H1 (cell line): ENCODE measurements at regions not wholly inside any gene's neighbourhood (a gene's known extent, or its start where the extent isn't known, plus 50 kb on each side); places are given as distances from the start of the nearest gene placed in this dataset.

ENCODE experiments used
- CTCF ChIA-PET: fragments of 300-600 bp; sonication (Branson Sonifier 250); formaldehyde crosslinking; loops from one replicate; lab custom pipeline; 2021; ENCODE audit not compliant: partially characterized antibody; lab: Charles Lee
- POLR2A ChIA-PET: fragments of 300-600 bp; sonication (Branson Sonifier 250); formaldehyde crosslinking; loops from one replicate; lab custom pipeline; 2021; ENCODE audit warnings: inconsistent platforms; ENCODE audit not compliant: partially characterized antibody; lab: Charles Lee
- DNase-seq, 2 experiments: peaks; one replicate each; pipeline versions ENCODE4 v3.0.0 to v3.0.0-alpha.2; 2010 to 2022; ENCODE audit warnings: low spot score in 2 of 2, low read depth in 1 of 2, mixed read lengths in 1 of 2
- FAIRE-seq: peaks from 2 replicates; lab custom pipeline; 2011; peaks lifted over from hg19 to GRCh38; lab: Jason Lieb, UNC
- H2AFZ ChIP-seq: 2 replicates; pipeline ENCODE4 v1.8.1; 2012; ENCODE audit warnings: low read length, inconsistent platforms
- H2AK5ac ChIP-seq: 2 replicates; pipeline ENCODE4 v1.6.1; 2013; ENCODE audit warnings: low read depth, low read length
- H2BK120ac ChIP-seq: replicated peaks from 2 replicates; pipeline ENCODE3; 2013; ENCODE audit warnings: low read depth, low read length, inconsistent platforms
- H2BK12ac ChIP-seq: 2 replicates; pipeline ENCODE4 v1.6.1; 2013; ENCODE audit warnings: low read depth, low read length
- H2BK15ac ChIP-seq: 2 replicates; pipeline ENCODE4 v1.6.1; 2013; ENCODE audit warnings: low read length
- H2BK20ac ChIP-seq: 2 replicates; pipeline ENCODE4 v1.6.1; 2013; ENCODE audit warnings: low read length
- H2BK5ac ChIP-seq: 2 replicates; pipeline ENCODE4 v1.6.1; 2013; ENCODE audit warnings: low read depth, low read length
- H3K14ac ChIP-seq: 2 replicates; pipeline ENCODE4 v1.6.1; 2013; ENCODE audit warnings: inconsistent platforms; ENCODE audit not compliant: insufficient read length
- H3K18ac ChIP-seq: 2 replicates; pipeline ENCODE4 v1.6.1; 2013; ENCODE audit warnings: low read length; ENCODE audit errors: extremely low read depth
- H3K23ac ChIP-seq: 2 replicates; pipeline ENCODE4 v1.6.1; 2013; ENCODE audit warnings: inconsistent platforms; ENCODE audit not compliant: insufficient read length
- H3K23me2 ChIP-seq: 2 replicates; pipeline ENCODE4 v1.6.1; 2013; ENCODE audit warnings: low read depth, low read length
- H3K27ac ChIP-seq: 2 replicates; pipeline ENCODE4 v1.6.1; 2011; ENCODE audit warnings: low read depth, low read length, inconsistent platforms
- H3K27me3 ChIP-seq, 4 experiments: replicated peaks in 1 of 4; 1 replicate in 1 of 4; 2 replicates in 3 of 4; pipeline versions ENCODE4 v1.6.1 to v1.8.1; 2011 to 2013; ENCODE audit warnings: low read length in 3 of 4, mild to moderate bottlenecking in 3 of 4, inconsistent platforms in 2 of 4, mixed read lengths in 2 of 4, moderate library complexity in 1 of 4; ENCODE audit not compliant: control insufficient read depth in 3 of 4, insufficient read depth in 3 of 4; ENCODE audit errors: extremely low read depth in 1 of 4
- H3K36me3 ChIP-seq, 4 experiments: 2 replicates each; pipeline versions ENCODE4 v1.6.1 to v1.8.1; 2011 to 2013; ENCODE audit warnings: mild to moderate bottlenecking in 4 of 4, low read length in 3 of 4, moderate library complexity in 2 of 4, control low read depth in 1 of 4, inconsistent platforms in 1 of 4; ENCODE audit not compliant: insufficient read depth in 4 of 4, control insufficient read depth in 2 of 4
- H3K4ac ChIP-seq: replicated peaks from 2 replicates; pipeline ENCODE3; 2013; ENCODE audit warnings: low read length, low read depth, mixed read lengths, inconsistent platforms; ENCODE audit not compliant: insufficient read length
- H3K4me1 ChIP-seq, 4 experiments: replicated peaks in 1 of 4; 1 replicate in 1 of 4; 2 replicates in 3 of 4; pipeline versions ENCODE4 v1.6.1 to v1.8.1; 2011 to 2013; ENCODE audit warnings: low read length in 3 of 4, inconsistent platforms in 2 of 4, mixed read lengths in 1 of 4; ENCODE audit not compliant: insufficient read depth in 4 of 4, control insufficient read depth in 3 of 4
- H3K4me2 ChIP-seq, 2 experiments: 2 replicates each; pipeline versions ENCODE4 v1.6.1 to v1.8.1; 2011 to 2013; ENCODE audit warnings: low read depth in 2 of 2, low read length in 2 of 2, control low read depth in 1 of 2, inconsistent platforms in 1 of 2, mild to moderate bottlenecking in 1 of 2; ENCODE audit not compliant: insufficient read depth in 1 of 2
- H3K4me3 ChIP-seq, 4 experiments: fragments of 200-600, 300-600 bp in 1 of 4; sonication (generic), shearing (Covaris generic), sonication (Bioruptor Twin) in 1 of 4; 2 replicates each; pipeline versions ENCODE4 v1.5.1 to v1.8.1; 2011 to 2016; ENCODE audit warnings: low read length in 4 of 4, low read depth in 3 of 4, control low read depth in 2 of 4, inconsistent platforms in 2 of 4, mild to moderate bottlenecking in 2 of 4, mixed read lengths in 1 of 4, moderate library complexity in 1 of 4; ENCODE audit not compliant: insufficient read depth in 2 of 4; ENCODE audit errors: extremely low read depth in 1 of 4
- H3K56ac ChIP-seq: replicated peaks from 2 replicates; pipeline ENCODE3; 2013; ENCODE audit warnings: low read depth, mild to moderate bottlenecking, mixed read lengths, low read length, inconsistent platforms; ENCODE audit not compliant: insufficient read length
- H3K79me1 ChIP-seq: 2 replicates; pipeline ENCODE4 v1.6.1; 2013; ENCODE audit warnings: low read depth, low read length, control low read depth
- H3K79me2 ChIP-seq, 2 experiments: 2 replicates each; pipeline versions ENCODE4 v1.6.1 to v1.8.1; 2012 to 2013; ENCODE audit warnings: low read length in 2 of 2, mild to moderate bottlenecking in 2 of 2, inconsistent platforms in 1 of 2; ENCODE audit not compliant: insufficient read depth in 2 of 2, control insufficient read depth in 1 of 2
- H3K9ac ChIP-seq, 4 experiments: replicated peaks in 1 of 4; 1 replicate in 1 of 4; 2 replicates in 3 of 4; pipeline versions ENCODE4 v1.6.1 to v1.8.1; 2011 to 2013; ENCODE audit warnings: low read depth in 3 of 4, low read length in 3 of 4, control low read depth in 2 of 4, mild to moderate bottlenecking in 2 of 4, moderate library complexity in 2 of 4, inconsistent platforms in 1 of 4; ENCODE audit errors: extremely low read depth in 1 of 4
- H3K9me3 ChIP-seq, 2 experiments: 2 replicates each; pipeline versions ENCODE4 v1.6.1 to v1.8.1; 2012 to 2013; ENCODE audit warnings: mild to moderate bottlenecking in 2 of 2, moderate library complexity in 2 of 2, control low read depth in 1 of 2, inconsistent platforms in 1 of 2, low read depth in 1 of 2, low read length in 1 of 2, mixed read lengths in 1 of 2; ENCODE audit not compliant: insufficient read depth in 2 of 2
- H4K20me1 ChIP-seq, 2 experiments: replicated peaks in 1 of 2; 2 replicates each; pipeline versions ENCODE3 to v1.8.1; 2011 to 2013; ENCODE audit warnings: inconsistent platforms in 2 of 2, low read length in 2 of 2, mild to moderate bottlenecking in 1 of 2; ENCODE audit not compliant: insufficient read depth in 2 of 2, control insufficient read depth in 1 of 2
- H4K5ac ChIP-seq: 2 replicates; pipeline ENCODE4 v1.6.1; 2013; ENCODE audit warnings: low read length, low read depth, mixed read lengths, inconsistent platforms; ENCODE audit not compliant: insufficient read length
- H4K8ac ChIP-seq: 2 replicates; pipeline ENCODE4 v1.8.0; 2013; ENCODE audit warnings: mild to moderate bottlenecking, moderate library complexity, low read length, inconsistent platforms; ENCODE audit not compliant: insufficient read depth; ENCODE audit errors: extremely low read depth
- H4K91ac ChIP-seq: replicated peaks from 2 replicates; pipeline ENCODE3; 2013; ENCODE audit warnings: low read length, mixed read lengths, inconsistent platforms; ENCODE audit not compliant: insufficient read length
- CHD2 ChIP-seq: IDR thresholded peaks from 2 replicates; pipeline ENCODE4 v1.6.1; 2012; ENCODE audit warnings: low read length, improper control_type of control experiment
- CREB1 ChIP-seq: IDR thresholded peaks from 2 replicates; pipeline ENCODE4 v1.6.1; 2012; ENCODE audit warnings: inconsistent platforms
- EGR1 ChIP-seq: IDR thresholded peaks from 2 replicates; pipeline ENCODE4 v1.6.1; 2011; ENCODE audit warnings: low read depth, low read length, borderline replicate concordance
- EZH2 ChIP-seq: fragments of 200-600 bp; sonication (generic); IDR thresholded peaks from 2 replicates; pipeline ENCODE4 v1.7.1; 2012; ENCODE audit warnings: low read depth, mild to moderate bottlenecking, moderate library complexity, low read length, inconsistent platforms; ENCODE audit not compliant: severe bottlenecking
- KDM1A ChIP-seq: fragments of 200-600, 300-600 bp; sonication (generic); IDR thresholded peaks from 2 replicates; pipeline ENCODE4 v1.7.1; 2016; ENCODE audit warnings: mild to moderate bottlenecking, low read length, borderline replicate concordance
- KDM4A ChIP-seq: IDR thresholded peaks from one replicate; pipeline ENCODE4 v1.7.1; 2012; ENCODE audit warnings: low read depth, mild to moderate bottlenecking, moderate library complexity, low read length, inconsistent platforms; ENCODE audit not compliant: severe bottlenecking
- POLR2A ChIP-seq, 2 experiments: IDR thresholded peaks; 1 replicate in 1 of 2; 2 replicates in 1 of 2; pipeline ENCODE4 v1.6.1; 2011; ENCODE audit warnings: low read depth in 2 of 2, low read length in 2 of 2, mild to moderate bottlenecking in 2 of 2; ENCODE audit errors: control extremely low read depth in 1 of 2
- POLR2AphosphoS5 ChIP-seq: IDR thresholded peaks from 2 replicates; pipeline ENCODE4 v1.6.1; 2011; ENCODE audit warnings: low read depth, low read length
- RAD21 ChIP-seq, 2 experiments: IDR thresholded peaks in 1 of 2; conservative IDR thresholded peaks in 1 of 2; 2 replicates each; pipeline ENCODE4 v1.6.1; 2011; ENCODE audit warnings: low read depth in 2 of 2, low read length in 2 of 2, improper control_type of control experiment in 1 of 2, inconsistent platforms in 1 of 2, mild to moderate bottlenecking in 1 of 2, moderate library complexity in 1 of 2
- RXRA ChIP-seq: IDR thresholded peaks from 2 replicates; pipeline ENCODE4 v1.6.1; 2011; ENCODE audit warnings: low read depth, mild to moderate bottlenecking, low read length, moderate library complexity; ENCODE audit not compliant: insufficient read depth
- SIRT6 ChIP-seq: IDR thresholded peaks from one replicate; pipeline ENCODE4 v1.7.1; 2012; ENCODE audit warnings: low read length, inconsistent platforms
- SP1 ChIP-seq: IDR thresholded peaks from 2 replicates; pipeline ENCODE4 v1.6.1; 2011; ENCODE audit warnings: low read depth, low read length
- TAF1 ChIP-seq: IDR thresholded peaks from 2 replicates; pipeline ENCODE4 v1.6.1; 2011; ENCODE audit warnings: mild to moderate bottlenecking, low read depth, low read length
- YY1 ChIP-seq: IDR thresholded peaks from 2 replicates; pipeline ENCODE4 v1.6.1; 2011; ENCODE audit warnings: low read depth, mild to moderate bottlenecking, low read length
- WGBS, 2 experiments: shearing (Covaris generic) in 1 of 2; methylation state at CpG; one replicate each; pipeline versions ENCODE4 v1.1.6 to v1.1.7; 2013 to 2015; ENCODE audit warnings: low lambda C conversion rate in 2 of 2, mixed read lengths in 2 of 2, inconsistent platforms in 1 of 2, low coverage in 1 of 2, missing lambda C conversion rate in 1 of 2; ENCODE audit not compliant: insufficient replicate concordance in 2 of 2, insufficient coverage in 1 of 2, insufficient read length in 1 of 2; ENCODE audit errors: extremely low coverage in 1 of 2, missing lambda C conversion rate in 1 of 2; 5-methylcytosine and 5-hydroxymethylcytosine counted together
- TF ChIP-seq, protein P1 (sequence below): IDR thresholded peaks from 2 replicates; pipeline ENCODE4 v1.6.1; 2011; ENCODE audit warnings: low read length, improper control_type of control experiment

DNA sequence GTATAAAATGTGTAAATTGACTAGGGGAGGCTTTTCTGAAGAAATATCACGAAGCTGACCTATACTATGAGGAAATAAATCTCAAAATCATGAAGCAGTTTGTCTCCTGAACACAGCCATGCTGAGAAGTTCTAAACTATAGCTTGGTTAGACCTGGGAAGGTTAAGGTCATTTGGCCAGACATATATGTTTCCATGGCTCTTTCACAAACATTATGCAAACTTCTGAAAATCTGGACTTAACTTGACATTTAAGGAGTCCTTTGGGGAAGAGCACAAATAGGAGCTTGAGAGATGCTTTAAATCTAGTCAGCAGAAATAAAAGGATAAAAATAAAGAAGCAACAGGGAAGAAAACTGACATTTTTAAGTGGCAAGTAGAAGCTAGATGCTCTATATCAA is 115.9 kb upstream of the MEOX2 start:
- CTCF ChIA-PET = interaction anchor here (1.2 kb wide), 1 partner anchor 11 kb away, joined by 3 read pairs; no protein-coding TSS in a partner anchor
- Histone ChIP-seq H2BK120ac (no peak overlapping the region), H3K79me1 (no peaks in the 10 kb centered on the region), H2BK5ac (no peak overlapping the region), H3K27ac (no peak overlapping the region), H2AK5ac (no peak overlapping the region), H3K18ac (no peak overlapping the region), H3K4me2 (no peak overlapping the region), H4K91ac (no peak overlapping the region), H3K36me3 (no peaks in the 10 kb centered on the region), H3K14ac (no peak overlapping the region), H3K4me1 (no peaks in the 10 kb centered on the region), H2BK12ac (no peak overlapping the region), H2BK15ac (no peak overlapping the region), H3K9ac (no peak overlapping the region), H4K8ac (no peak overlapping the region), H3K23me2 (no peaks in the 10 kb centered on the region), H3K79me2 (no peaks in the 10 kb centered on the region), H2AFZ (no peak overlapping the region), H3K56ac (no peak overlapping the region), H4K5ac (no peak overlapping the region), H4K20me1 (no peaks in the 10 kb centered on the region), H2BK20ac (no peak overlapping the region), H3K27me3 (no peaks in the 10 kb centered on the region), H3K4me3 (no peak overlapping the region), H3K4ac (no peak overlapping the region), H3K9me3 (no peaks in the 10 kb centered on the region), H3K23ac (no peak overlapping the region)
- no peak for FAIRE-seq
- POLR2A ChIA-PET = no interaction called here
- DNase-seq = no peak
- WGBS, 2 experiments = 100% methylated on average over 1 of the region's 1 CpG; no CpG with 5 or more reads in 1 of the 2 experiments
- TF ChIP-seq RAD21 (IDR thresholded peaks at IDR 0.05 in 1 of 2, conservative IDR thresholded peaks at IDR 0.05 in 1 of 2; ENCODE audit: low read depth in 2 of 2, low read length in 2 of 2) (no peak), CHD2 (no peak), CREB1 (no peak), SP1 (no peak), SIRT6 (no peak), EGR1 (no peak), YY1 (no peak), POLR2AphosphoS5 (no peak), TAF1 (no peak), EZH2 (no peak), KDM1A (no peak), POLR2A (IDR thresholded peaks at IDR 0.05; ENCODE audit: control extremely low read depth in 1 of 2, low read depth in 2 of 2, low read length in 2 of 2) (no peak), KDM4A (no peak), RXRA (no peak)
- TF ChIP-seq, protein P1, sequence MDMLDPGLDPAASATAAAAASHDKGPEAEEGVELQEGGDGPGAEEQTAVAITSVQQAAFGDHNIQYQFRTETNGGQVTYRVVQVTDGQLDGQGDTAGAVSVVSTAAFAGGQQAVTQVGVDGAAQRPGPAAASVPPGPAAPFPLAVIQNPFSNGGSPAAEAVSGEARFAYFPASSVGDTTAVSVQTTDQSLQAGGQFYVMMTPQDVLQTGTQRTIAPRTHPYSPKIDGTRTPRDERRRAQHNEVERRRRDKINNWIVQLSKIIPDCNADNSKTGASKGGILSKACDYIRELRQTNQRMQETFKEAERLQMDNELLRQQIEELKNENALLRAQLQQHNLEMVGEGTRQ = no peak
